HL-60 (cell line): ENCODE measurements at regions not wholly inside any gene's neighbourhood (a gene's known extent, or its start where the extent isn't known, plus 50 kb on each side); places are given as distances from the start of the nearest gene placed in this dataset.
"Not testable (repeated sequence)": the region's sequence is repeated elsewhere in the genome, so short reads cannot be mapped to it uniquely, and the experiment has no call there.

Experiments used
- DNase-seq, 2 experiments: peaks; one replicate each; pipeline ENCODE4 v3.0.0-alpha.2; 2010 to 2020; ENCODE audit warnings: low read depth in 1 of 2, low spot score in 1 of 2
- H3K27ac ChIP-seq: fragments of 250-450 bp; sonication (Bioruptor Pico); replicated peaks from 2 replicates; pipeline ENCODE4 v1.5.1; 2020; ENCODE audit warnings: mild to moderate bottlenecking, moderate library complexity
- H3K27me3 ChIP-seq: fragments of 250-450 bp; sonication (Bioruptor Pico); 2 replicates; pipeline ENCODE4 v1.5.1; 2021; ENCODE audit warnings: mild to moderate bottlenecking, moderate library complexity; ENCODE audit not compliant: insufficient read depth, poor library complexity, severe bottlenecking
- H3K4me3 ChIP-seq: replicated peaks from 2 replicates; pipeline ENCODE4 v1.5.1; 2011; ENCODE audit warnings: mild to moderate bottlenecking, control low read depth, low read length; ENCODE audit not compliant: insufficient read depth
- CTCF ChIP-seq: IDR thresholded peaks from one replicate; pipeline ENCODE4 v1.5.1; 2011; ENCODE audit warnings: low read length, control low read depth, inconsistent platforms; ENCODE audit not compliant: insufficient read depth
- GABPA ChIP-seq: IDR thresholded peaks from 2 replicates; pipeline ENCODE4 v1.6.1; 2012; ENCODE audit warnings: low read depth
- POLR2AphosphoS5 ChIP-seq: IDR thresholded peaks from 2 replicates; pipeline ENCODE4 v1.6.1; 2012; ENCODE audit warnings: low read depth
- REST ChIP-seq: IDR thresholded peaks from 2 replicates; pipeline ENCODE4 v1.6.1; 2012; ENCODE audit warnings: low read depth; ENCODE audit not compliant: insufficient replicate concordance
- SPI1 ChIP-seq: IDR thresholded peaks from 2 replicates; pipeline ENCODE4 v1.6.1; 2012; ENCODE audit warnings: low read depth, mild to moderate bottlenecking, borderline replicate concordance

DNA sequence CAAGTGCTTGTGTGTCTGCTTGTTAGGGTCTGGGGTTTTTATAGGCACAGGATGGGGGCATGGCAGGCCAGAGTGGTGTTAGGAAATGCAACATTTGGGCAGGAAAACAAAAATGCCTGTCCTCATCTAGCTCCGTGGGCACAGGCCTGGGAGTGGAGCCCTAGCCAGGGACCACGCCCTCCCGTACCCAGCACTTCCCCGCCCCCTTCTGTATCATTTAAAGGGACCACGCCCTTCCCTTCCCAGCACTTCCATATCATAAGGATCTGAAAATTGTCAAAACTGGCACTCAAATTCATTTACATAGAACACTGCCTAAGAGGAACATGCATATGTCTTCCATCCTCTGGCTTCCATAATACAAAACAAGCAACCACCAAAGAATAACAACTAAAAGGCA is 185.8 kb downstream of the B3GLCT start:
- TF ChIP-seq SPI1, result no peak
- no peak for TF ChIP-seq POLR2AphosphoS5
- no peak for TF ChIP-seq REST
- TF ChIP-seq GABPA, result no peak
- no peak for TF ChIP-seq CTCF
- DNase-seq, result no peak
- H3K4me3 ChIP-seq, result no peak overlapping the region
- no peak overlapping the region for H3K27ac ChIP-seq
- no peaks in the 10 kb centered on the region for H3K27me3 ChIP-seq

- Histone ChIP-seq H3K27ac (no peak overlapping the region), H3K27me3 (no peaks in the 10 kb centered on the region), H3K4me3 (no peak overlapping the region)
- no peak for TF ChIP-seq CTCF
- no peak for DNase-seq
Measured at GRCh38 chr13:31394506-31394905, 194.7 kb downstream of the B3GLCT start.

DNA sequence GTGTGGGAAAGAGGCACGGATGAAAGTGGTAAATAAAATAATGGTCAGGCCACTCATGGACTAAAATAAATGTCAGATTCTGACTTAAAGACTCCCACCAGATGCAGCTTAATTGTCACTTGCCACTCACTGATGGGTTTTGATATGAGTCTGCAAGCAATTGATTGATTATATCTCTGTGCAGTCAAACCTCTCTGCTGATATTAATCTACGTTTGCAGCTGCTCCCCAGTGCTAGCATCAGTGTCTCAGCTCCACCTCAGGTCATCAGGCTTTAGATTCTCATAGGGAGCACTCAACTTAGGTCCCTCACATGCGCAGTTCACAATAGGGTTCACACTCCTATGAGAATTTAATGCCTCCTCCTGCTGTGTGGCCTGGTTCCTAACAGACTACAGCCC is 195.3 kb downstream of the B3GLCT start:
- no peak for TF ChIP-seq CTCF
- no peak for TF ChIP-seq REST
- TF ChIP-seq GABPA, result no peak
- no peak for TF ChIP-seq SPI1
- no peak for TF ChIP-seq POLR2AphosphoS5
- Histone ChIP-seq H3K4me3 (no peak overlapping the region), H3K27ac (no peak overlapping the region), H3K27me3 (no peaks in the 10 kb centered on the region)
- DNase-seq, result no peak

- no peak overlapping the region for H3K27ac ChIP-seq
- no peak for TF ChIP-seq GABPA
- no peak for TF ChIP-seq SPI1
- no peak overlapping the region for H3K4me3 ChIP-seq
- DNase-seq, result no peak
- H3K27me3 ChIP-seq, result no peaks in the 10 kb centered on the region
Measured at GRCh38 chr13:31399690-31400089, 199.9 kb downstream of the B3GLCT start.

DNA sequence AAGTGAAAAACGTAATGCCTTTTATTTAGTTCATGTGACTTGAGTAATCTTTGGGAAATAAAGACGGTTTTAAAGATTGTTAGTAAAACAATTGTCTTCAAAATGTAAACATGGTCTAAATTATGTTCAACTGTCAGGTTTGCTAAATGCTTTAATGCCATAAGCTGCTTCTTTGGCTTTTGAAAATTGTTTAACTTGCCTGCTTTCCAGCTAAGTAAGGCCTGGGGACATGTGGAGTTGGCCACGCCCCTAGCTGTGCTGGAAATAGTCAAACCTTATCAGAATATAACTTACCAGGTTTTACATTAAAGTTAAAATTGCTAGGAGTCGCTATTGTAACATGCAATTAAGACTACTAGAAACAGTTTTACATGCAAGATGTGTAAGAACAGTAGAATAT is 203.9 kb downstream of the B3GLCT start:
- H3K4me3 ChIP-seq, H3K27ac ChIP-seq, H3K27me3 ChIP-seq, DNase-seq: not testable (repeated sequence)
